ENCODE measurements at regions not wholly inside any gene's neighbourhood (a gene's known extent, or its start where the extent isn't known, plus 50 kb on each side); places are given as distances from the start of the nearest gene placed in this dataset.

DNA sequence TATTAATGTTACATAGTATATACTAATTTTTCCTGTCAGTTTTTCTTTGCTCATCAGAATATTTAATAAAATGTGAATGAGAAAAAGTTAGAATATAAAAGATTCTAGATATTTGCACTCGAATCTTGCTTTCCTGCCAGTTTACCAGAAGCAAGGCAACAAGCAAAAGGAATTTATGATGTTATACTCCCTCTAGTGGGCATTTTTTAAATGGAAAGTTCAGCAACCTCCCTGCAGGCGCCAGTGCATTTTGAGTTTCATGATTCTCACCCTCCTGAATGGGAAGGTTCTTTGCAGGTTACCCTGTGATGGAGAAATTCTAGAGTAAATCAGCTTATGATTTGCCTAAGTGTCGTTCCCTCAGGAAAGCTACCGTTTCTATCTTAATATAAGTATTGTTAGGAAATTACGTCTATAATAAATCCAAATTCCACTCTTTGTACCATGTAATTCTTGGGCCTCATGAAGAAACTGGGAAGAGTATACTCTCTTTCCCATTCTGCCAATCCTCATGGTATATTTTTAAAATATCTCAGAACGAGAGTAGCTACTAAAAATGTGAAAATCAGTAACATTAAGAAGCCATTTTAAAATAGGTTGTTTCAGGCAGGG, 350.0 kb downstream of the CRPPA start:
- no peaks in the 10 kb centered on the region for H3K9me3 ChIP-seq
- H3K36me3 ChIP-seq = no peaks in the 10 kb centered on the region
- no peak for DNase-seq
- H3K27ac ChIP-seq = no peak overlapping the region
- TF ChIP-seq, protein P1, sequence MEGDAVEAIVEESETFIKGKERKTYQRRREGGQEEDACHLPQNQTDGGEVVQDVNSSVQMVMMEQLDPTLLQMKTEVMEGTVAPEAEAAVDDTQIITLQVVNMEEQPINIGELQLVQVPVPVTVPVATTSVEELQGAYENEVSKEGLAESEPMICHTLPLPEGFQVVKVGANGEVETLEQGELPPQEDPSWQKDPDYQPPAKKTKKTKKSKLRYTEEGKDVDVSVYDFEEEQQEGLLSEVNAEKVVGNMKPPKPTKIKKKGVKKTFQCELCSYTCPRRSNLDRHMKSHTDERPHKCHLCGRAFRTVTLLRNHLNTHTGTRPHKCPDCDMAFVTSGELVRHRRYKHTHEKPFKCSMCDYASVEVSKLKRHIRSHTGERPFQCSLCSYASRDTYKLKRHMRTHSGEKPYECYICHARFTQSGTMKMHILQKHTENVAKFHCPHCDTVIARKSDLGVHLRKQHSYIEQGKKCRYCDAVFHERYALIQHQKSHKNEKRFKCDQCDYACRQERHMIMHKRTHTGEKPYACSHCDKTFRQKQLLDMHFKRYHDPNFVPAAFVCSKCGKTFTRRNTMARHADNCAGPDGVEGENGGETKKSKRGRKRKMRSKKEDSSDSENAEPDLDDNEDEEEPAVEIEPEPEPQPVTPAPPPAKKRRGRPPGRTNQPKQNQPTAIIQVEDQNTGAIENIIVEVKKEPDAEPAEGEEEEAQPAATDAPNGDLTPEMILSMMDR (IDR thresholded peaks at IDR 0.05) = peak; percentile 43 to 92 (median 77)
- no peak for TF ChIP-seq POLR2A (IDR thresholded peaks at IDR 0.05)
- no peaks in the 10 kb centered on the region for H3K4me1 ChIP-seq
- H3K27me3 ChIP-seq = no peaks in the 10 kb centered on the region
- no peak overlapping the region for H3K4me3 ChIP-seq

DNA sequence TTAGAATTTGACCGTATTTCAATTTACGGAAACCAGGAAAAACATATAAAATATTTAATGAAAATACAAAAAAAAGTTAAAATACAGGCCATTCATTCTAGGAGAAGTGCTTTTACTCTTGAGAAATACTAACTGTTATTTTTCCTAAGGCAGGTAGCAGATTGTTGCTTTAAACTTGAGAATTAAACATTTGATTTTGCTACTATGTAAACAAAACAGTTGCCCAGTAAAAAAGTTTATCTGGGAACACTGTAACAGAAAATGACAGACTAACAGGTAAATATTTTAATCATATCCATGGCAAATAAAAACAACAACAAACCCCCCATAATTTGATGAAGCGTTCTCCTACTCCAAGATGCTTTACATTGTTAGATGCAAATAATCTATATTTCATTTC, 350.5 kb downstream of the CRPPA start:
- no peak for DNase-seq
- Histone ChIP-seq H3K9me3 (no peaks in the 10 kb centered on the region), H3K4me3 (no peak overlapping the region), H3K36me3 (no peaks in the 10 kb centered on the region), H3K4me1 (no peaks in the 10 kb centered on the region), H3K27me3 (no peaks in the 10 kb centered on the region), H3K27ac (no peak overlapping the region)
- TF ChIP-seq, protein P1 (IDR thresholded peaks at IDR 0.05) = no peak
- no peak for TF ChIP-seq POLR2A (IDR thresholded peaks at IDR 0.05)

DNA sequence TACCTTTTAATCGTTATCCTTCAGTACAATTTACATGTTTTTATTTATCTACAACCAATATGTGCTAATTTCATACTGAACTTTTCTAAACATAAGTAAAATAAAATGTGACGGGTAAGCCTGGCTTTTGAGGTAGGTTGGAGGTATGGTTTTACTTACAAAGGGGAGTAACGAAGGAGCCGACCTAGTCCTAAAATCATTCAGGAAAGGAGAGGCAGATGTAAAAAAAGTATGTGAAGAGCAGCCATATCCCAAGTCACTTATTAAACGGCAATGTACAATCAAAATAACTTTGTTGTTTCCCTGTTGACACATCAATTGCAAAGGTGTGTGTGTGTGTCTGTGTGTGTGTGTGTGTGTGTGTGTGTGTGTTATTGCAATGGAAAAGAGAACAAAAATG, 351.3 kb downstream of the CRPPA start:
- H3K27me3 ChIP-seq = no peaks in the 10 kb centered on the region
- DNase-seq = no peak
- no peaks in the 10 kb centered on the region for H3K4me1 ChIP-seq
- H3K36me3 ChIP-seq = no peaks in the 10 kb centered on the region
- H3K9me3 ChIP-seq = no peaks in the 10 kb centered on the region
- H3K27ac ChIP-seq = no peak overlapping the region
- no peak for TF ChIP-seq POLR2A (IDR thresholded peaks at IDR 0.05)
- TF ChIP-seq, protein P1 (IDR thresholded peaks at IDR 0.05) = no peak
- H3K4me3 ChIP-seq = no peak overlapping the region

DNA sequence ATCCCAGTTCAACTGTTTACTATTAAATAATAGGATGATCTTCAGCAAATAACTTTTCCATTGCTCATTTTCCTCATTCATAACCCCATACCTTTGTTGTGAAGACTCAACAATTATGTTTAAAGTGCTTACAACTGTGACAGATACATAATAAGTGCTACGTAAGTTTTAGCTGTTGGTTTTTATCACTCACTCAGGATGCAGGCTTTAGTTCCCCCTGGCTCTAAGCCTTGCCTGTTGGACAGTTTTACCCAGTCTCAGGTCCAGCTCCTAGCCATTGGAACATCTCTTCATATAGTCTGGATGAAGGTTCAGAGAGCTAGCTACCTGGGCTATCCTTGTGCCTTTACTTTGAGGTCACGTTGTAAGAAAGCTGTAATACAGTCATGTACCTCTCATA, 353.2 kb downstream of the CRPPA start:
- Histone ChIP-seq H3K27me3 (no peaks in the 10 kb centered on the region), H3K4me3 (no peak overlapping the region), H3K36me3 (no peaks in the 10 kb centered on the region), H3K27ac (no peak overlapping the region), H3K4me1 (no peaks in the 10 kb centered on the region), H3K9me3 (no peaks in the 10 kb centered on the region)
- DNase-seq = no peak
- TF ChIP-seq, protein P1 (IDR thresholded peaks at IDR 0.05) = no peak
- TF ChIP-seq POLR2A (IDR thresholded peaks at IDR 0.05) = no peak

DNA sequence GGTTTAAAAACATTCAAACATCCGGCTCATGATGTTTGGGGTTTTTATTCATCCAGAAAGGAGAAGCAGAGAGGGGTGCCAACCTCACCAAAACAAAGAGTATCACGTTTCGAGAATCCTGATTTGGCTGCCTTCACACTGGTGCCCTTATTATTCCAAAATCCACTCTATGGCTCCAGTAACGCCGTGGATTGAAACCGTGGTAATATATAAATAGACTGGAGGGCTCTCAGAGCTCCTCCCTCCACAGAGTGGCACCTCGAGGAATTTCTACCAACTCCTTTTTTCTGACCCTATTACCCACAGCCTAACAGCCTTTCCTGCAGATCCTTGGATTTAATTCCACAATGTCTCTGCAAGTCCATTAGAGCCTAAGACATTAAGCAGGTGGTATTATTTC, 353.6 kb downstream of the CRPPA start:
- H3K36me3 ChIP-seq = no peaks in the 10 kb centered on the region
- no peaks in the 10 kb centered on the region for H3K4me1 ChIP-seq
- no peaks in the 10 kb centered on the region for H3K27me3 ChIP-seq
- H3K9me3 ChIP-seq = no peaks in the 10 kb centered on the region
- no peak for TF ChIP-seq POLR2A (IDR thresholded peaks at IDR 0.05)
- TF ChIP-seq, protein P1 (IDR thresholded peaks at IDR 0.05) = no peak
- DNase-seq = no peak
- no peak overlapping the region for H3K4me3 ChIP-seq
- H3K27ac ChIP-seq = no peak overlapping the region
